Erythroblast (primary cell): ENCODE measurements at regions not wholly inside any gene's neighbourhood (a gene's known extent, or its start where the extent isn't known, plus 50 kb on each side); places are given as distances from the start of the nearest gene placed in this dataset.

ENCODE experiments used
- GATA1 ChIP-seq: IDR thresholded peaks from 2 replicates; pipeline ENCODE4 v1.6.1; 2011; ENCODE audit warnings: low read depth, mild to moderate bottlenecking, control low read depth, low read length, moderate library complexity
- POLR2A ChIP-seq: IDR thresholded peaks from 2 replicates; pipeline ENCODE4 v1.6.1; 2011; ENCODE audit warnings: mild to moderate bottlenecking, low read length

- no peak for TF ChIP-seq POLR2A
- TF ChIP-seq GATA1 = no peak
Observed at GRCh38 chr15:53461677-53462076, 297.8 kb downstream of the WDR72 start.
